Activated CD8-positive, alpha-beta memory T cell treated with anti-CD3 and anti-CD28 coated beads, Interleukin-2, amount 50 U/mL, for 1 hour (primary cell): ENCODE measurements at regions not wholly inside any gene's neighbourhood (a gene's known extent, or its start where the extent isn't known, plus 50 kb on each side); places are given as distances from the start of the nearest gene placed in this dataset.
"Not testable (repeated sequence)": the region's sequence is repeated elsewhere in the genome, so short reads cannot be mapped to it uniquely, and the experiment has no call there.

Experiments
- DNase-seq: peaks from one replicate; pipeline ENCODE4 v3.0.0-alpha.2; 2020; ENCODE audit errors: extremely low read depth

DNA sequence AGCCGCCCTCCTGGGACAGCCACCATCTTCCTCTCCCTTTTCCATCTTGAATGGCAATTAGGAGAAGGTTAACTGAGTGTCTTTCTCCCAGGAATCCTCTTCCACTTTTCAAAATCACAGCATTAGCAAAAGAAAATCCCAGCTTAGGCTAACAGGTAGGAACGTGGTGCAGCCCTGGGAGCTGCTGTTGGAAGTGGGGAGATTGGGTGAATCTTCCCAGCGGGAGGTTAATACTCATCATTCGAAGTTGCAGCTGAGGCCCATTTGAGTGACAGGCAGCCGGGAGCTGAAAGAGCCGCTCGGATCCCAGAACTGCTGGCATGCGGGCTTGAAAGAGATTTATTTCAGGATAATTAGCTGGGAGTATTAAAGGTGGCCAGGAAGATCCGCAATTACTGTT is 306.0 kb downstream of the BCL11A start:
- DNase-seq: no peak

DNA sequence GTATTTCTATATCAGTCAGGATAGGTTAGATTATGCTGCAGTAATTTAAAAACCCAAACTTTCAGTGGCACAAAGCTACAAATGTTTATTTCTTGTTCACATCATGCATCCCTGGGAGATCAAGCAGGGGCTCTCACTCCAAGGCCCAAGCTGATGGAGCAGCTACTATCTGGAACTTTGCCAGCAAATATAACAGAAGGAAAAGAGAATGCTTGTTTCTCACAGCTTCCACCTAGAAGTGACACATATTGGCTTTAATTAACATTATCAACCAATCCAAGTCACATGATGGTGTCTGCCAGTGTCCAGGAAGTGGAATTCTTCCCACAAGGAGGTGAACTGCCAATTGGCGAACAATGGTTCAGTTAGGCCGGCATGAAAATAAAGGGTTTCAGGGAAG is 306.9 kb downstream of the BCL11A start:
- no peak for DNase-seq

DNA sequence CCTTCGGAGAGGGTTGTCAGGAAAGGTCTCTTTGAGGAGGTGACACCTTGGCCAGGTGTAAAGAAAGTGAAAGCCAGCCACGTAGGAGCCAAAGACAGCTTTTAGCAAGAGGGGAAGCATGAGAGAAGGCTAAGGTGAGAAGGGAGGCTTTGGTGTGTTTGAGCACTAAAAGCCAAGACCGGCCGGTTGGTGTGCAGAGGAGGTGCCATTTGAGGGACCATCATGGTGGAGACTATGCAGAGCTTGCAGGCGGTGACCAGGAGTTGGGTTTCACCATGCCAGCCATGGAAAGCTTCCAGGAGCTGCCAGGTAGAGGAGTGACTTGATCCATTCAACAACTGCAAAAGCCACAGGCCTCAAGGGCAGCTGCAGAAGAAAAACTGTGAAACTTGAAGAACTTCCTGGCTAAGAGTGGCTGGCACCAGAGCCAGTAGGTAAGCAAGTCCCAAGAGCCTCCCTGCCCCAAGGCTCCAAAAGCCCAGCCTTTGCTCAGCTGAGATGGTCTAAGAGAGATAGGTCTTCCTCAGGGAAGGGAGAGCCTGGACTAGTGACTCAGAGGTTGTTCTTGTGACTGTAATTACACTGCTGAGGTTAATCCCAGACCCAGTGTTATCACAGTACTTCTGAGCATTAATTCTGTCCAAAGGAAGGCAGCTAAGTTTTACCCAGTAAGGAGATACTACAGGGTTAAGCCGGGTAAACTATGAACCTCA is 319.0 kb downstream of the BCL11A start:
- DNase-seq: no peak

DNA sequence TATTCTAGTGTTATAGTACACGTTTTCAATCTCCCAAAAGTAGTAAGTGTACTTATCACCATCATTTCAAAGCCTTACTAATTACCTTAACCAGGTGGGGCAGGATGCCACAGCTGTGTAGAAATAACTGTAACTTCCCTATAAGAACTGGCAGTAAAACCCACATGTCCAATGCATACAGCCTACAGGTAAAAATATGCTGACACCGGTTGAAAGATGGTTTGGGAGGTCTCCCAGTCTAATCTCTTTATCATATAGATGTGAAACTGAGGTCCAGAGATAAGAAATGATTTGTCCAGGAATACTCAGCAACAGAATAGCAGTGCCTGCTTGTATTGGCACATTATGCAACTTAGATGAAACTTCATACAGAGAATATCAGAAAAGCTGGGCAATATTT is 322.9 kb downstream of the BCL11A start:
- no peak for DNase-seq

DNA sequence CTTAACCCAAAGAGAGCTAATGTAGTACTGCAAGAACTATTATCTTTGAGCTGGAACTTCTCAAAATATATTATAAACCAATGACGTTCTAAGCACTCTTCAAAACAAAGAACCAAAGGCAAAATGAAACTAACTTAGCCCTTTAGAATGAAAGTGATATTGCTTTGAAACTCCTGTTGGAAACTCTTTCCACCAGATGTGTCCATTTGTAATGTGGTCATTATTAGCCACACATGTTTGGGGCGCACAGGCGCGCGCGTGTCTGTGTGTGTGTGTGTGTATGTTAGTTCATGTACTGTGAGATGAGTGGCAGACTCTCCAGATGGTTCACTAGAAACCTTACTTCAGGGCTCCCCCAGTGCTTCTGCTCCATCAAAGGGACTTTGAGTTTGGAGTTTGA is 323.4 kb downstream of the BCL11A start:
- no peak for DNase-seq

DNA sequence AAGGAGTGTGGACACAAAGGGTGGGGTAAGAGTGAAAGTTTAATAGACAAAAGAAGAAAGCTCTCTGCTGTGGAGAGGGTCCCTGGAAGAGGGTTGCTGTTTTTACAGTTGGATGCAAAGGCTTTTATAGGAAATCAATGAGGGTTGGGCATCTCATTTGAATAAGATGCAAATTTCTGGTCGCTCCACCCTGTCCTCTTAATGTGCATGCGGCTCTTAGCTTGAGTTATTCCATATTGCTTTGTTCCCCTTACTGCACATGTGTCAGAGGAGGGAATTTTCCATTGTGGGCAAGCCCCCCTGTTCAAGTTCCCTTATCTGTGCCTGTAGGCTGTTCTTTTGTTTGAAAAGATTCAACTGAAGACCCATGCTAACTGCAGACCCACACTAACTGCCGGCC is 326.5 kb downstream of the BCL11A start:
- DNase-seq: no peak

DNA sequence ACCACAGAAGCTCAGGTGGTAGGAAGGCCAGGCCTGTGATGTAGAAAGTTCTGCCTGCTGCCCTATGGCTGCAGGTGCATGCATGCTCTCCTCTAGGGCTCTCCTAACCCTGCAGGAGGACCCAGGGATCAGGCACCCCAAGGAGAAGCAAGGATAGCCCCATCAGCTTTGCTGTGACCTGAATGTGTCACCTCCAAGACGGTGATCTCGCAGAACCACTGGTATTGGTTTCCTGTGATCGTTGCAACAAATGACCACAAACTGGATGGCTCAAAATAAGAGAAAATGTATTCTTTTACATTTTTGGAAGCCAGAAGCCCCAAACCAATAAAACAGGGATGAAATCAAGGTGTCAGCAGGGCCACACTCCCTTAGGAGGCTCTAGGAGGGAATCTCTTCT is 327.3 kb downstream of the BCL11A start:
- DNase-seq: no peak

DNA sequence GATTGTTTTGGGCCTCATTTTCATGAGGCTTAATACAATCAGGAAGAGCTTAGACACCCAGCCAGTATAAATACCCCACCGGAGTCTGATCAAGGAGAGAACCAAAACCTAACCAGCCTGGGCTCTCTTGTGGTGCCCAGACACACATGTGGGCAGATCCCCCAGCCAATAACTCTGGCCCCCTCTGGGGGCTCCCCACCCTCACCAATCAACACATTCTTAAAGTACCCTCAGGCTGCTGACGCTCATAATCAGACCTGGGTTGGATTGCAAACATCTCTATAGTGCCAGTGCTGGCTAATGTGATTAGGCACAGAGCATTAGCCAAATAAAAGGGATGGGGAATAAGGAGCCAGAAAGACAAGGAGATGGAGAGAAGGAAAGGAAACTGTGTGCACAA is 329.6 kb downstream of the BCL11A start:
- no peak for DNase-seq

DNA sequence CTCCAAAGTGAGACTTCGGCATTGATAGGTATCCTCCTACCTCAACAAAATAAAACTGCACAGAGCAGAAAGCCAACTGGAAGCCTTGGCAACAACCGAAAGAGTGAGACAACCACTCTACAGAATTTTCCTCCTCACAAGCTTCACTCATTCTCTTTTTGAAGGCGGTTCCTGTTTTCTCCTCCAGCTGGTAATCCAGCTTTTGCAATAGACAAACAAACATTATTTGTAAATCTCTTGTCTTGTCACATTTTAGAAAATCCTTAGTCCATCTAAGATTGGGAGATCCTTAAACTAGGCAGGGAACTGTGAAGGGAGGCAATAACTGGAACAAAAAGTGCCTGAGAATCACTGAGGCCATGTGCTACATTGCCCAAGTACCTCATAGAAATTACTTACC is 332.4 kb downstream of the BCL11A start:
- DNase-seq: no peak

DNA sequence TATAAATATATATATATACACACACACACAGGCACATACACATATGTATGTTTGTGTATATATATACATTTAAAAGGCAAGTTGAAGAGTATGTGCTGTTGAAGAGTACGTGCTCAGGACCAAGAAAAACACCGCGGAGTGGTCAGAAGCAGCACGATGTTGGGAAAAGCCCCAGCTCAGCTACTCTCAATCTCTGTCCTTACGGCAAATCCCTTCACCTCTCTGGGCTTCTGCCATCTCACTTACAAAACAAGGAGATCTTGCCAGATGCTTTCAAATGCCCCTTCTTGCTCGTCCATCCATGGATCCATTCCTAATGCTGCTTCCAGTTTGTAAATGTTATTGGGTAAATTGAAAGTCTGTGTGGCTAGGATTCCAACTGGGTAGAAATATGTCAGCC is 333.9 kb downstream of the BCL11A start:
- DNase-seq: no peak

DNA sequence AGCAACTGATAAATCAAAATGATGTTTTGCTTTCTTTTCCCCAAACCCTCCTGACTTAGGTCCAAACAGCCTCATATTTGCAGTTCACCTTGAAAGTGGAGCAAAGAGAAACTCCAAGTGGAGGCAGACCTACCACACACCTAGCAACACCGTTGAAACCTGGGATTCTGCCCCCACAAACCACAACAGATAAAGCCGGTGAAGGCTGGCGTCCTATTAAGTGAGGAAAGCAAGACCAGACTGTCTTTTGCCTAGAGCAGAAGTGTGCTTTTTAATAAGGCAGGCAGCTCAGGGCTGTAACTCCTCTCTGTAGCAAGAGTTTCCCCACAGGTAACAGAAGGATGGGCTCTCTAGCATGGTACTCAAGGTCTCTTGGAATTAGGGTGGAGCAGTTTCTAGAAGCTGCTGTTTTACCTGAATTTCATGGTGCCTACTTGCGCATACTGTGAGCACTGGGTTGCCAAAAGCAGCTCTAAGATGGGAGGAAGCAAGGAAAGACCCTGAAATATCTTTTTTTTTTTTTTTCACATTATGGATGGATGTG is 336.9 kb downstream of the BCL11A start:
- no peak for DNase-seq

DNA sequence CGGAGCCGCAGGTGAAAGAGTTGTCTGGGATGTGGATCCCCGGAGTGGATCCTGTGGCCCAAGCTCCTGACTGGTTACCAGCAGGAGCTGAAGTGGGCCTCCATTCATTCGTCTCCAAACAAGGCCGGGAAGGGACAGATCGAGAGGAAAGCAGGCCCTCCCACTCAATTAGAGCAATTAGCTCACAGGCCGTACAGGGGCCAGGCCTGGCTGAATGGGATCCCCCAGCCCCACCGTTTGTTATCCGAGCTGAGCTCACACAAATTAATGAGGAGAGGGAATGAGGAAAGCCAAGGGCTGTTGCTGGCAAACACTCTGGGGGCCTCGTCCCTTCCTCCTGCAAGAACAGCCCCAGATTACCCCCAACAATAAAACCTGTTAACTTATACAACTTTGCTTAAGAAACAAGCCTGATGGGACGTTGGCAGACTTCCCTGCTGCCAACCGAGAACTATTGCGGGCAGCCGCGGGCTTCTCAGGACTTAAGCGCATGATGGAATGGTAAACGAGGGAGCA is 338.0 kb downstream of the BCL11A start:
- DNase-seq: no peak

DNA sequence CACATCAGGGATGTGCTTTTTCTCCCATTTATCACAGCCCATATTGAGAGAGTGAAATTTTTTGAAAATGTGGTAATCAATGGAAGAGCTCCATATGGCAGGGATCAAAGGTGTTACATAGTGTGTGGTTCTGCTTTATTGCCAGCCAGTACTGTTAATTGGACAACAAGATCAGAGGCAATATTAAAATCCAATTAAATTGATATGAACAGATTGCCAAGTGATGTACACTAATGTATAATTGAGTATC is 338.9 kb downstream of the BCL11A start:
- no peak for DNase-seq

DNA sequence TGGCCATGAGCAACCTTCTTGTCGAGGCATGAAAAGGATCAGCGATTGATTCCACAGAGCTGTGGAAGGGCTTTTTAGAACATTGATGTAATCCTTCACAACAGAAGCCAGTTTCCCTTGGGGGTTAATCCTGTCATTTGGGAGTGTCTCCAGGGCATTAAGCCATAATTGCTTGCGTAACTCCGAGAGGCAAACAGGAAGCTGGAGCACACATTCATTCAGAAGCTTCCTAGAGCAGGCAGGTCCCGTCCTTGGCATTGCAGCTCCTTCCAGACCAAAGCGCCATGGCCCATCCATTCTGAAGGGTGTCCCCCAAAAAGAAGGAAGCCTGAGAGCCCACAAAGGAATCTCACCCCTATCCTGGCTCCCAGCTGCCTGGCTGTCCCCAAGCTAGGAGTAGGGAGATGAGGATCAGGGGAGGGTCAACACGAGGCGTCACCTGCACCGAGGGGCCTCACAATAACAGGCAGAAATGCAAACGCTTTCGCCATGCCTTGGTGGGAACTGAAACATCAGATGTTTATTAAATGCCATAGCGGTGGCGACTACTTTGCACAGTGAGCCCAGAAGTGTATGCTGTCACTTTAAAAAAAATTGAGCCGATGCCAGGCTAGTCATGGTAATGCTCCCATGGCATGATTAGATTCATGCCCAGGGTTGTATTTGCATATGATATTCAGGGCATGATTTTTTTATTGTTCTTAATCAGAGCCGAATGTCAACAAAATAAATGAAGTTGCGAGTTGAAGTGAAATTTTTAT is 339.4 kb downstream of the BCL11A start:
- DNase-seq: no peak

DNA sequence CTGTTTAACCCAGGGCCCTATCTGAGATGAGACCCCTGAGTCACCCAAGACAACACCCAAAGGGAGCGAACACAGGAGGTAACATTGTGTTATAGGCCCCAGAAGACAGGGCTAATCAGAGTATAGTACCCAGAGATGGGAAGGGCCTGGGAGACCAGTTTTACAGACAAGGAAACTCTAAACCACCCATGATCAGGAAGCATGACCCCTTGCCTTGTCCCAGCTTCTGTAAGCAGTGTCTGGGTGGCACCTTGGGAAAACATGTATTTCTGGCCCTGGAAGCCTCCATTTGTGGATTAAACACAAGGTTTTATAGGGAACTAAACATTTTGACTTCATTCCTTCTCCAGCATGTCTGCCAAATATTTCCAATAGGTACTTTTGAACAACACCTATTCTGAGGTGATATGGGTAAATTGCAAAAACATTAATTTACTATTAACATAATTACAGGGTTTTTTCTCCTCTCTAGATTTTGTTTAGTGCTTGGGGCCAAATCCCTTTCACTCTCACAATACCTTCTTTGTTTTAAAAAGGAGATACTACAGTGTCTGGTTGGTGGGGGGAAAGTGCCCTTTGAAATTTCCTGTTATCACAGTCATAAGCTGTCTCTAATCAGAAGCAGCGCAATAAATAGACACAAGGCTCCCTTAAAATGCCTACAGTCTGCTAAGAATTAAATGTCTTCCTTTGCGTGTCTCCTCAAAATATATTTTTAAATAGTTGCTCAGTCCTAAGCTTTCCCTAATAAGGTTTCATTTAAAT is 341.1 kb downstream of the BCL11A start:
- no peak for DNase-seq

DNA sequence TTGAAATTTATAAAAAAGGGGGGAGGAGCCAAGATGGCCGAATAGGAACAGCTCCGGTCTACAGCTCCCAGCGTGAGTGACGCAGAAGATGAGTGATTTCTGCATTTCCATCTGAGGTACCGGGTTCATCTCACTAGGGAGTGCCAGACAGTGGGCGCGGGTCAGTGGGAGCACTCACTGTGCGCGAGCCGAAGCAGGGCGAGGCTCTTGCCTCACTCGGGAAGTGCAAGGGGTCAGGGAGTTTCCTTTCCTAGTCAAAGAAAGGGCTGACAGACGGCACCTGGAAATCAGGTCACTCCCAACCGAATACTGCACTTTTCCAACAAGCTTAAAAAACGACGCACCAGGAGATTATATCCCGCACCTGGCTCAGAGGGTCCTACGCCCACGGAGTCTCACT is 364.4 kb downstream of the BCL11A start:
- DNase-seq: not testable (repeated sequence)

DNA sequence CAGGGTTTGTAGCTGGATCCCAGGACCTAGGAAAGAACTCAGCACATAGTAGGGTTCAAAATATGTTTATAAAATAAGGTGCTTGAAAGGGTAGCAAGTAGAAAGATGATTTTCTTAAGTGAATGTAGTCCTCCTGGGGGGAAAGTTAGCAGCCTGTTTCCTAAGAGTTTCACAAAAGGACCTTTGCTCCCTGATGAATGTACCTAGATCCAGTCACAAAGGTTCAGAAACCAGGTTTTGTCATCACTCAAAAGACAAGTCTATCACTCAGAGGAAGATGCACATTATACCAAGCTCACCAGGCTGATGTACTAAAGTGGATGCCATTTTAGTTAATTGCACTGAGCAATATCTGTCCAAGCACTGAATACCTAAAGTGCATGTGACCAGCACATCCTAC is 378.2 kb downstream of the BCL11A start:
- DNase-seq: no peak

DNA sequence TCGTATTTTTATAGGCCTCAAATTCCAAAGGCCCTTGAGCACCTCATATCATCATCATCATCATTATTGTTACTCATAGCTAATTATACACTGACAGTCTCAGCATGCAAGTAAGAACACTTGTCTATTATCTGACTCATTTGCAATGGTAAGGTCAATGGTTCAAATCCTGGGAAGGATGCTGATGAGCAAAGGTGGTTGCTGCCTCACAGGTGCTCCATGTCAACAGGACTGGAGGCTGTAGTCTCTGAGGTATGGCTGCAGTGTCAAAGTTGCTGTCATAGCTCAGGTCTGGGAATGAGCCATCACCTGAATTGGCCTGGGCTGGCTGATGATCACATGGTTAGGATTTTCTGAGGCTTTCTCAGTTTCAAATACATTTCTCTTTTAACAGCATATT is 379.3 kb downstream of the BCL11A start:
- no peak for DNase-seq

DNA sequence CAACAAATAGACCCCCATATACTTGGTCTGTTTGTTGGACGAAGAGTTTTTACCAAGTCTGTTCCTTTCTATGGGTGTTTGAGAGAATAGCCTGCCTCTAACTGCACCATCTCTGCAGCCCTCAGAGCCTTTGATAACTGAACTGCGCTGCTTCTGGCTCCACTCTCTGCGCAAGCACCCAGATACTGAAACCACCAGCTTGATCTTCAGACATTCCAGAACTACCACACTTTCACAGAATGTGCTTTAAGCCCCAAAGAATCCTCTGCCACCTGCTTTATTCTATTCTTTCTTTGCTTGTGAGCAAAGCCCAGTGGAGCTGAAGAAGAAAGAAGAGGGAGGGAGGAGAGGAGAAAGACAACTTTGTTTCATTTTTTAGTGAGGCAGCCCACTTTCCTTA is 380.7 kb downstream of the BCL11A start:
- DNase-seq: no peak

DNA sequence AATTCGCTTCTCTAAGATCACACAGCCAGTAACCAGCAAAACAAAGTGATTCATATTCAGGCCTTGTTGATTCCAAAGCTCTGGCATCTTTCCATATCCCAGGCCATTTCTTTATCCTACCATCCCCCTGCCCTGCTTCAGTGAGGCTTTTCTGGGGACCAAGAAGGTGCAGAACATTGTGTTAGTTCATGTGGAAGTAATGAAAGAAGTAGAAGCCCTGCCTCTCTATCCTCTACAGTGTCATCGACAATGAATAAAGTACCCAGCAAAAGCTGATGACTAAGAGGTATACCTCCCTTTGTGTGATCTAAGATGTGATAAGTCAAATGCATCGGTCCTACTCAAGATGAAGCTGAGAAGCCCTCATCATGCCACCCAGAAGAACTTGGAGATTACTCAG is 383.2 kb downstream of the BCL11A start:
- DNase-seq: no peak

DNA sequence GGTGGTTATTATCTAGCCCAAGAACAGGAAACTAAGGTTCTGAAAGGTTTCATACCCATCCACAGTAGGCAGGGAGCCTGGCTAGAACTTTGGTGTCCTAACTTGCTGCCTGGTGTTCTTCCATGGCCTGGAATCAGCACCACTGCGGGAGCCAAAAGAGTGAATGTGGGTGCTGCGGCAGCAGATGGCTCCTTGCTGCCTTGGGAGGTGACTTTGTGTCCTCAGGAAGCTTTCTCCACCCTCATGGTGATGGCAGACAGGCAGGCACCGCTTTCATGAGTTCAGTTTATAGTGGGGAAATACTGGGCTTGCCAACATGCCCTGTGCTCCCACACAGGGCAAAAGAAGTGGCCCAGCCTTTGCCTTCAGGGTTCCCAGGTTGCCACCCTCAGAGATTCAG is 385.2 kb downstream of the BCL11A start:
- no peak for DNase-seq

DNA sequence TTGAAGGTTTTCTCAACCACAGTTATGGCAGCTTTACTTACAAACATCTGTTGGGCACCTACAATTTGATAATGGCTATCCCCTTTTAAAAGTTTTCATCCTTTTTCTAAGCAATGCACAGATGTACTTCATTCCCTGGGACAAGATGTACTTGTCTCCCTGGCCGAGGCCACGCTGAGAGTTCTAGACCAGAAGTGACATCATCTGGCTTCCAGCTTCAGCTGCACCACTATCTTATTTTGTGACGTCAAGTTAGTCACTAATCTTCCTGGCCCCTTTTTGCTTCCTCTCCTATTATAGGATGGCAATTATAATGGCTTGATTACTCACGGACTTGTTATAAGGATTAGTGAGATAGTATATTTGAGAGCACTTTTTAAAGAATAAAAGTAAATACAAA is 386.4 kb downstream of the BCL11A start:
- no peak for DNase-seq

DNA sequence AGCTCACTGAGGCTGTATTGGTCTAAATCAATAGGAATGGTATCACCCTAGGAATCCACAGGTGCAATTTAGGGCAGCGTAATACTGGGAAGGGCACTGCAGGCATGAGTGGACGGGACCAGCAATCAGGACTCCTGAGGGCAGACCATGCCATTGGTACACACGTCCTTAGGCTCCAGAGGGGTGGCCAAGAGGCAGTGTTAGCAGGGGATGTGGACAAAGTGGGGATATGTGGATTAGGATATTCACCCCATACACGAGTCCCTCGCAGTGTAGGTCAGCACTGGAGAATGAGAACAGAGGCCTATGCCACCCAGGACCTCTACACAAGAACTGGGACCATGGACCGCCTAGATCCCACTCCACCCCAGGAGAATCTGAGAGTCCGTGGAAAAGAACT is 389.8 kb downstream of the BCL11A start:
- DNase-seq: no peak
